SK-N-SH treated with all-trans-retinoic acid at 6 μM for 48 hours (cell line): ENCODE measurements at regions not wholly inside any gene's neighbourhood (a gene's known extent, or its start where the extent isn't known, plus 50 kb on each side); places are given as distances from the start of the nearest gene placed in this dataset.

Experiments
- CREB5 ChIP-seq: fragments of 250-450 bp; sonication (Bioruptor Pico); IDR thresholded peaks from 2 replicates; pipeline ENCODE4 v1.5.1; 2020; ENCODE audit warnings: low read depth, mild to moderate bottlenecking, moderate library complexity
- ISL1 ChIP-seq: fragments of 250-450 bp; sonication (Bioruptor Pico); IDR thresholded peaks from 2 replicates; pipeline ENCODE4 v2.1.2; 2022; ENCODE audit warnings: mild to moderate bottlenecking, moderate library complexity
- PPARA ChIP-seq: fragments of 250-450 bp; sonication (Bioruptor Pico); IDR thresholded peaks from 2 replicates; pipeline ENCODE4 v1.5.0; 2020; ENCODE audit warnings: mild to moderate bottlenecking, borderline replicate concordance
- SNAI2 ChIP-seq: fragments of 250-450 bp; sonication (Bioruptor Pico); IDR thresholded peaks from 2 replicates; pipeline ENCODE4 v1.5.0; 2020; ENCODE audit warnings: mild to moderate bottlenecking, moderate library complexity
- TOX ChIP-seq: fragments of 250-450 bp; sonication (Bioruptor Pico); IDR thresholded peaks from 2 replicates; pipeline ENCODE4 v1.8.0; 2021; ENCODE audit warnings: mild to moderate bottlenecking, moderate library complexity, borderline replicate concordance
- ZNF565 ChIP-seq: fragments of 450-650 bp; formaldehyde crosslinking; conservative IDR thresholded peaks from 2 replicates; pipeline ENCODE4 v1.5.0; 2020; ENCODE audit warnings: low read depth, mild to moderate bottlenecking, moderate library complexity
- ZNF8 ChIP-seq: fragments of 450-650 bp; formaldehyde crosslinking; IDR thresholded peaks from 2 replicates; pipeline ENCODE4 v1.5.0; 2020; ENCODE audit warnings: mild to moderate bottlenecking, moderate library complexity

DNA sequence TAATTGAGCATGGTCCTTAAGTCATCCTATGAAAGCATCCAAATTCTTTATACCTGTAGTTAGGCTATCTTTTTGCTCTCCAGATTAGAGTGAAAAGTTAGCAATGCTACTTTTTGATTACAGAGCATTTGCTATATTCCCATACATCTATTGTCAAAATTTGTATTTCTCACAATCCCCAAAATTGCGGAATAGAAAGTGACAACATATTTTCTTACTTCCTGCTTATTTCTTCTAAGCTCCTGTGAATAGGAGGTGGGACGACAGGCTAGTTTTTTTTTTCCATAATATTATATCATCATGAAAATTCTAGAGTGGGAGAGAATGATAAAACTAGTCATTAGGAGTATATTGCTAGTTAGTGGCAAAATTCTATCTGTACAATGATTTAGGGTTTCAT lies 264.0 kb upstream of the DPYD start:
- TF ChIP-seq PPARA (CRISPR knock-in tag), result no peak
- TF ChIP-seq ZNF8, result no peak
- TF ChIP-seq CREB5 (CRISPR knock-in tag), result no peak
- no peak for TF ChIP-seq TOX
- no peak for TF ChIP-seq SNAI2 (CRISPR knock-in tag)
- TF ChIP-seq ISL1 (CRISPR knock-in tag), result no peak
- no peak for TF ChIP-seq ZNF565
